PC-3 (cell line): ENCODE measurements at regions not wholly inside any gene's neighbourhood (a gene's known extent, or its start where the extent isn't known, plus 50 kb on each side); places are given as distances from the start of the nearest gene placed in this dataset.

ENCODE experiments used
- ATAC-seq: fragments of 200-7000 bp; cut with Tn5 transposase; 2 replicates; pipeline ENCODE4 v1.9.1; 2020; ENCODE audit warnings: mild to moderate bottlenecking, moderate library complexity
- BruUV-seq: library from RNA; stranded (reverse); fragments of 400-500 nt; replicated peaks from 2 replicates; lab custom pipeline; 2021; lab: Mats Ljungman, UMichigan
- CTCF ChIA-PET: fragments of 300-600 bp; sonication (Branson Sonifier 250); formaldehyde crosslinking; loops from one replicate; lab custom pipeline; 2022; ENCODE audit warnings: antibody characterized with exemption; lab: Charles Lee
- POLR2A ChIA-PET: fragments of 300-600 bp; sonication (Branson Sonifier 250); formaldehyde crosslinking; loops from one replicate; lab custom pipeline; 2022; ENCODE audit warnings: antibody characterized with exemption; ENCODE audit not compliant: unreplicated experiment; lab: Charles Lee
- DNase-seq: peaks from one replicate; pipeline ENCODE4 v3.0.0-alpha.2; 2015
- H2AFZ ChIP-seq: fragments of 300-600 bp; sonication (generic); 2 replicates; pipeline ENCODE4 v1.6.0; 2016; ENCODE audit warnings: antibody characterized with exemption, low read length
- H3F3A ChIP-seq: fragments of 300-600 bp; sonication (generic); one replicate; pipeline ENCODE4 v1.6.0; 2017; ENCODE audit warnings: antibody characterized with exemption, low read length, control low read depth, mild to moderate bottlenecking; ENCODE audit not compliant: unreplicated experiment
- H3K27ac ChIP-seq: fragments of 300-600 bp; sonication (generic); 2 replicates; pipeline ENCODE4 v1.5.1; 2016; ENCODE audit warnings: mild to moderate bottlenecking, low read length
- H3K27me3 ChIP-seq: fragments of 300-600 bp; sonication (generic); 2 replicates; pipeline ENCODE4 v1.6.1; 2016; ENCODE audit warnings: low read length, mixed read lengths
- H3K36me3 ChIP-seq: fragments of 300-600 bp; sonication (generic); 2 replicates; pipeline ENCODE4 v1.6.1; 2016; ENCODE audit warnings: low read depth, mixed run types, low read length, mixed read lengths
- H3K4me1 ChIP-seq: fragments of 300-600 bp; sonication (generic); 2 replicates; pipeline ENCODE4 v1.5.1; 2016; ENCODE audit warnings: low read length; ENCODE audit not compliant: insufficient read depth
- H3K4me2 ChIP-seq: fragments of 300-600 bp; sonication (generic); 2 replicates; pipeline ENCODE4 v1.6.0; 2016; ENCODE audit warnings: low read length
- H3K4me3 ChIP-seq: fragments of 300-600 bp; sonication (generic); 2 replicates; pipeline ENCODE4 v1.5.1; 2016; ENCODE audit warnings: mild to moderate bottlenecking, low read length, mixed read lengths
- H3K79me2 ChIP-seq: fragments of 300-600 bp; sonication (generic); 2 replicates; pipeline ENCODE4 v1.6.1; 2017; ENCODE audit warnings: low read length, mixed read lengths
- H3K9ac ChIP-seq: fragments of 300-600 bp; sonication (generic); 2 replicates; pipeline ENCODE4 v1.6.0; 2016; ENCODE audit warnings: mild to moderate bottlenecking, low read length
- H3K9me2 ChIP-seq: fragments of 300-600 bp; sonication (generic); replicated peaks from 2 replicates; pipeline ENCODE4 v1.6.1; 2016; ENCODE audit warnings: mixed run types, low read length, mixed read lengths
- H3K9me3 ChIP-seq: fragments of 300-600 bp; sonication (generic); 2 replicates; pipeline ENCODE4 v1.6.1; 2016; ENCODE audit warnings: low read length, mixed read lengths
- H4K20me1 ChIP-seq: fragments of 300-600 bp; sonication (generic); 2 replicates; pipeline ENCODE4 v1.6.1; 2016; ENCODE audit warnings: low read length, mixed read lengths
- EZH2 ChIP-seq: fragments of 300-600 bp; sonication (generic); IDR thresholded peaks from one replicate; pipeline ENCODE4 v1.6.1; 2017; ENCODE audit warnings: antibody characterized with exemption, mild to moderate bottlenecking, low read length; ENCODE audit not compliant: unreplicated experiment
- EZH2phosphoT487 ChIP-seq: fragments of 300-600 bp; sonication (generic); IDR thresholded peaks from 2 replicates; pipeline ENCODE4 v1.6.1; 2018; ENCODE audit warnings: mild to moderate bottlenecking, antibody characterized with exemption, low read length, borderline replicate concordance
- intact Hi-C: fragments of 100-400 bp; cut with micrococcal nuclease; formaldehyde crosslinking; loops from 2 replicates; pipeline ENCODE4 v1.9.0; 2023
- TF ChIP-seq, protein P1 (sequence below): fragments of 300-600 bp; sonication (generic); conservative IDR thresholded peaks from 2 replicates; pipeline ENCODE4 v1.5.1; 2017; ENCODE audit warnings: antibody characterized with exemption, low read depth, mild to moderate bottlenecking, low read length

DNA sequence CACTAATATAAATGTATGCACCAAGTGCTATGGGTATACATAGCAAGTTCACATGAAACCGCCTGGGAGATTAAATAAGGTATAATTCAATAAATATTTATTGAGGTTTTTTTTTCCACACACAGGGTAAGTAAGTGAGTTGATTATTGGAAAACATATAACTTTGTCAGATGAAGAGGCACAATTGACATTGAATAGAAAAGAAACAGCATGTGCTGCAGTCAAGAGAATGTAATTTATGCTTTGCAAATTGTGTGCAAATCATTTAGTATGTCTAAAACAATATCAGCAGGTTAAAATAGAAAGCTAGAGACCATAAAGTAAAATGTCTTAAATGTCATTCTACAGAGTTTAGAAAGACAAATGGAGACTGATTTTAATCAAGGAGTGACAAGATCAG is 560.0 kb downstream of the AMY1C start:
- Histone ChIP-seq H3K9me2 (no peaks in the 10 kb centered on the region), H3K4me3 (no peak overlapping the region), H3K27me3 (peaks cover 11% of the 10 kb centered on the region), H3F3A (no peaks in the 10 kb centered on the region), H4K20me1 (no peaks in the 10 kb centered on the region), H3K9me3 (no peaks in the 10 kb centered on the region), H3K79me2 (no peaks in the 10 kb centered on the region), H3K27ac (no peak overlapping the region), H3K36me3 (no peaks in the 10 kb centered on the region), H3K4me1 (no peaks in the 10 kb centered on the region), H3K9ac (no peak overlapping the region), H2AFZ (no peak overlapping the region), H3K4me2 (no peak overlapping the region)
- ATAC-seq (no peak), DNase-seq (no peak)
- ChIA-PET POLR2A (no interaction called here), CTCF (no interaction called here)
- BruUV-seq: no TSS peak
- no peak for TF ChIP-seq EZH2phosphoT487
- TF ChIP-seq EZH2: no peak
- intact Hi-C loops: no loop called here

DNA sequence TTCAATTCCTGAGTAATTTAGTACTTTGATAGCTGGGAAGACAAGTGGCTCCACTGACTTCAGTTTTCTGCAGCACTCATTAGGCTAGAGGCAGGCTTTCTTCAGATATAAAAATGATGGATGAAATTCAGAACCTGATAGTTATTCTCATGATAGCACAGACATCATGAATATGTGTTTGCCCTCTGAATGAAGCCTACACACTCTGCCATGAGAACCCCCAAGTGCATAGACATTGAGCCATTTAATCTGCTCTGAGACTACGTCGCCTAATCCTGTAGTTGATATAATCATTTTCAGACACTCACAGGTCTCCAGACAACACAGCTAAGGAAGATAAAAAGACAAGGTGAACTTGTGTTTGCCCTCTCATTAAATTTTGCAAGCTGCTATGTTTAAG is 566.1 kb downstream of the AMY1C start:
- ATAC-seq: no peak
- H3K27me3 ChIP-seq: peaks cover 11% of the 10 kb centered on the region

DNA sequence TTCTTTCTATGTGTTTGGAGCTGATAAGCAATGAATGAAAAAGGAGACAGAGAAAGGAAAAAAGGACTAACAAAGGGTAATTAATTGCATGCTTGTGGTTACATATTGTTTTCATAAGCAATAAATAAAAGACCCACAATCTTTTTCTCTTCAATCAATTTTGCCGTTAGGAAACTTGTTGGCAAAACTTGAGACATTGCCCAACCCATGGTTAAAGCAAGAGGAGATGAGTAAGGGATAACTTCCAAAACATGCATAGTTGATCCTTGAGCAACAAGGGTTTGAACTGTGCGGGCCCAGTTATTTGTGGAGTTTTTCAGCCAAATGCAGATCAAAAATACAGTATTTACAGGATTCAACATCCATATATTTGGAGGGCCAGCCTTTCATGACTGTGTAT is 572.4 kb downstream of the AMY1C start:
- Histone ChIP-seq H3K36me3 (no peaks in the 10 kb centered on the region), H3K27me3 (no peaks in the 10 kb centered on the region), H3K27ac (no peak overlapping the region), H2AFZ (no peak overlapping the region), H3K9me3 (no peaks in the 10 kb centered on the region), H4K20me1 (no peaks in the 10 kb centered on the region), H3K79me2 (no peaks in the 10 kb centered on the region), H3K4me1 (no peaks in the 10 kb centered on the region), H3F3A (no peaks in the 10 kb centered on the region), H3K9me2 (no peaks in the 10 kb centered on the region), H3K4me2 (no peak overlapping the region), H3K9ac (no peak overlapping the region), H3K4me3 (no peak overlapping the region)
- TF ChIP-seq EZH2phosphoT487: no peak
- TF ChIP-seq, protein P1, sequence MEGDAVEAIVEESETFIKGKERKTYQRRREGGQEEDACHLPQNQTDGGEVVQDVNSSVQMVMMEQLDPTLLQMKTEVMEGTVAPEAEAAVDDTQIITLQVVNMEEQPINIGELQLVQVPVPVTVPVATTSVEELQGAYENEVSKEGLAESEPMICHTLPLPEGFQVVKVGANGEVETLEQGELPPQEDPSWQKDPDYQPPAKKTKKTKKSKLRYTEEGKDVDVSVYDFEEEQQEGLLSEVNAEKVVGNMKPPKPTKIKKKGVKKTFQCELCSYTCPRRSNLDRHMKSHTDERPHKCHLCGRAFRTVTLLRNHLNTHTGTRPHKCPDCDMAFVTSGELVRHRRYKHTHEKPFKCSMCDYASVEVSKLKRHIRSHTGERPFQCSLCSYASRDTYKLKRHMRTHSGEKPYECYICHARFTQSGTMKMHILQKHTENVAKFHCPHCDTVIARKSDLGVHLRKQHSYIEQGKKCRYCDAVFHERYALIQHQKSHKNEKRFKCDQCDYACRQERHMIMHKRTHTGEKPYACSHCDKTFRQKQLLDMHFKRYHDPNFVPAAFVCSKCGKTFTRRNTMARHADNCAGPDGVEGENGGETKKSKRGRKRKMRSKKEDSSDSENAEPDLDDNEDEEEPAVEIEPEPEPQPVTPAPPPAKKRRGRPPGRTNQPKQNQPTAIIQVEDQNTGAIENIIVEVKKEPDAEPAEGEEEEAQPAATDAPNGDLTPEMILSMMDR: no peak
- no peak for TF ChIP-seq EZH2
- ATAC-seq (no peak), DNase-seq (no peak)
- intact Hi-C loops: no loop called here
- POLR2A ChIA-PET: no interaction called here
- no TSS peak for BruUV-seq
- CTCF ChIA-PET: no interaction called here

More for the DNA sequence above, 566.1 kb downstream of the AMY1C start:
- DNase-seq: no peak
- no TSS peak for BruUV-seq
- ChIA-PET POLR2A (no interaction called here), CTCF (no interaction called here)
- Histone ChIP-seq H3K4me1 (no peaks in the 10 kb centered on the region), H3K36me3 (no peaks in the 10 kb centered on the region), H4K20me1 (no peaks in the 10 kb centered on the region), H3K9me2 (no peaks in the 10 kb centered on the region), H3K4me3 (no peak overlapping the region), H3K4me2 (no peak overlapping the region), H3K9me3 (no peaks in the 10 kb centered on the region), H2AFZ (no peak overlapping the region), H3F3A (no peaks in the 10 kb centered on the region), H3K27ac (no peak overlapping the region), H3K9ac (no peak overlapping the region), H3K79me2 (no peaks in the 10 kb centered on the region)
- TF ChIP-seq, protein P1: no peak
- TF ChIP-seq EZH2phosphoT487: no peak
- TF ChIP-seq EZH2: no peak
- intact Hi-C loops: no loop called here
